Lung (tissue), 11 donors: ENCODE measurements at regions not wholly inside any gene's neighbourhood (a gene's known extent, or its start where the extent isn't known, plus 50 kb on each side); places are given as distances from the start of the nearest gene placed in this dataset.

ENCODE experiments used
- ATAC-seq: fragments of 200-7000 bp; cut with Tn5 transposase; one replicate; pipeline ENCODE4 v1.9.1; 2020; ENCODE audit warnings: moderate number of reproducible peaks; ENCODE audit not compliant: insufficient read depth, low FRiP score
- DNase-seq, 3 donors: peaks; one replicate each; pipeline ENCODE4 v3.0.0-alpha.2; 2013 to 2017
- H3K27ac ChIP-seq, 2 donors: one replicate each; pipeline ENCODE4 v1.5.1; 2013; ENCODE audit warnings: mild to moderate bottlenecking in 2 of 2, moderate library complexity in 2 of 2, control low read depth in 1 of 2, inconsistent platforms in 1 of 2, low read depth in 1 of 2, low read length in 1 of 2
- H3K27me3 ChIP-seq, 3 donors: one replicate each; pipeline ENCODE4 v1.5.1; 2013; ENCODE audit warnings: low read length in 2 of 3; ENCODE audit not compliant: control insufficient read depth in 3 of 3, insufficient read depth in 3 of 3
- H3K36me3 ChIP-seq, 4 donors: one replicate each; pipeline ENCODE4 v1.5.1; 2013; ENCODE audit warnings: low read length in 4 of 4, mild to moderate bottlenecking in 1 of 4, moderate library complexity in 1 of 4; ENCODE audit not compliant: control insufficient read depth in 4 of 4, insufficient read depth in 4 of 4
- H3K4me1 ChIP-seq, 5 donors: one replicate each; pipeline ENCODE4 v1.5.1; 2013; ENCODE audit warnings: low read length in 5 of 5, mild to moderate bottlenecking in 2 of 5, moderate library complexity in 1 of 5; ENCODE audit not compliant: control insufficient read depth in 5 of 5, insufficient read depth in 5 of 5
- H3K4me3 ChIP-seq: one replicate; pipeline ENCODE4 v1.5.1; 2013; ENCODE audit warnings: mild to moderate bottlenecking, control low read depth, moderate library complexity
- H3K9ac ChIP-seq, 2 donors: one replicate each; pipeline ENCODE4 v1.5.1; 2013; ENCODE audit warnings: low read length in 2 of 2, control low read depth in 1 of 2; ENCODE audit not compliant: insufficient read depth in 1 of 2
- H3K9me3 ChIP-seq, 4 donors: one replicate each; pipeline ENCODE4 v1.5.1; 2013; ENCODE audit warnings: low read length in 3 of 4, mild to moderate bottlenecking in 1 of 4, moderate library complexity in 1 of 4; ENCODE audit not compliant: control insufficient read depth in 4 of 4, insufficient read depth in 3 of 4
- WGBS, 2 donors: extraction: QIAGEN DNeasy Blood & Tissue Kit; methylation state at CpG; one replicate each; pipeline ENCODE4 v1.1.7; 2013; 5-methylcytosine and 5-hydroxymethylcytosine counted together
- TF ChIP-seq, protein P1 (sequence below): IDR thresholded peaks from 2 replicates; pipeline ENCODE4 v1.5.1; 2012; ENCODE audit warnings: mild to moderate bottlenecking; ENCODE audit errors: control extremely low read depth, extremely low read depth
- donor health status: control.
- donor health status: control.
- donor health status: Bipolar disorder and iron deficiency.
- donor health status: healthy.
- donor health status: DM: yes; HTN: yes; CAD: no.

DNA sequence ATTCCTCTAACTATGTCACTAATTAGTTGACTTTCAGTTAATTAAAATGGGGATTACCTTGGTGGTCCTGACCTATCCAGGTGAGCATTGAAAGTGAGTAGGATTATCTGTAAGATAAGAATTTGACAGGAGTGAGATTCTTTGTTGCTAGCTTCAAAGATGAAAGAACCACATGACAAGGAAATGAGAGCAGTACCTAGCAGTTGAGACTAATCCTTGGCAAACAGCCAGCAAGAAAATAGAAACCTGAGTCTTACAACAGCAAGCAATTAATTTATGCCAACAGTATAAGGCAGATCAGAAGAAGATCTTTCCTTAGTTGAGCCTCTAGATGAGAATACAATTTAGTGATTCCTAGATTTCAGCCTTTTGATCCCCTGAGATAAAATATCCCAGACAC lies 1058.4 kb downstream of the LRFN5 start:
- no peaks in the 10 kb centered on the region for H3K9me3 ChIP-seq
- TF ChIP-seq, protein P1, sequence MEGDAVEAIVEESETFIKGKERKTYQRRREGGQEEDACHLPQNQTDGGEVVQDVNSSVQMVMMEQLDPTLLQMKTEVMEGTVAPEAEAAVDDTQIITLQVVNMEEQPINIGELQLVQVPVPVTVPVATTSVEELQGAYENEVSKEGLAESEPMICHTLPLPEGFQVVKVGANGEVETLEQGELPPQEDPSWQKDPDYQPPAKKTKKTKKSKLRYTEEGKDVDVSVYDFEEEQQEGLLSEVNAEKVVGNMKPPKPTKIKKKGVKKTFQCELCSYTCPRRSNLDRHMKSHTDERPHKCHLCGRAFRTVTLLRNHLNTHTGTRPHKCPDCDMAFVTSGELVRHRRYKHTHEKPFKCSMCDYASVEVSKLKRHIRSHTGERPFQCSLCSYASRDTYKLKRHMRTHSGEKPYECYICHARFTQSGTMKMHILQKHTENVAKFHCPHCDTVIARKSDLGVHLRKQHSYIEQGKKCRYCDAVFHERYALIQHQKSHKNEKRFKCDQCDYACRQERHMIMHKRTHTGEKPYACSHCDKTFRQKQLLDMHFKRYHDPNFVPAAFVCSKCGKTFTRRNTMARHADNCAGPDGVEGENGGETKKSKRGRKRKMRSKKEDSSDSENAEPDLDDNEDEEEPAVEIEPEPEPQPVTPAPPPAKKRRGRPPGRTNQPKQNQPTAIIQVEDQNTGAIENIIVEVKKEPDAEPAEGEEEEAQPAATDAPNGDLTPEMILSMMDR: no peak
- H3K27ac ChIP-seq: no peak overlapping the region
- H3K36me3 ChIP-seq: no peaks in the 10 kb centered on the region
- H3K4me3 ChIP-seq: no peak overlapping the region
- ATAC-seq (no peak), DNase-seq (peak in 1 of 3 donors; percentile 2)
- H3K4me1 ChIP-seq: no peaks in the 10 kb centered on the region
- H3K27me3 ChIP-seq: no peaks in the 10 kb centered on the region
- H3K9ac ChIP-seq: no peak overlapping the region

DNA sequence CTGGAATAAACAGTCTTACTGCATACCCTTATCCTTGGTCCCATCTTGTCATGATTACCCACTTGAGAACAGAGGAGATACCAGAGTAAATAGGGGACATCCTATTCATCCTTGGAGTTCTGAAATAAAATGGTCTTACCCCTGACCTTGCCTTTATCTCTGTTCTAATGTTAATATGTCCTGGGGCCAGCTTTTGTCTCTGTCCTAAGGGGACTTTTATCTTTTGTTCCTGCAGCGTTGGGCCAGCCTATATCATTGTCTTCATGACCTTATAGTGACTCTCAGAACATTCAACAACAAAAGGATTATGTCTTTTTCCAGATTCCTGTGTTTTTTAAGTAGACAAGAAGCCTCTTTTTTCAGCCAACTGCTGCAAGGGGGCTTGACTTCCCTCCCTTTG lies 1057.5 kb downstream of the LRFN5 start:
- Histone ChIP-seq H3K36me3 (no peaks in the 10 kb centered on the region), H3K27ac (no peak overlapping the region), H3K27me3 (no peaks in the 10 kb centered on the region), H3K9me3 (no peaks in the 10 kb centered on the region), H3K4me1 (no peaks in the 10 kb centered on the region), H3K9ac (no peak overlapping the region), H3K4me3 (no peak overlapping the region)
- WGBS, 2 donors: 39 to 77% methylated on average over 1 of the region's 1 CpG
- DNase-seq: no peak
- TF ChIP-seq, protein P1: no peak
- ATAC-seq: no peak

DNA sequence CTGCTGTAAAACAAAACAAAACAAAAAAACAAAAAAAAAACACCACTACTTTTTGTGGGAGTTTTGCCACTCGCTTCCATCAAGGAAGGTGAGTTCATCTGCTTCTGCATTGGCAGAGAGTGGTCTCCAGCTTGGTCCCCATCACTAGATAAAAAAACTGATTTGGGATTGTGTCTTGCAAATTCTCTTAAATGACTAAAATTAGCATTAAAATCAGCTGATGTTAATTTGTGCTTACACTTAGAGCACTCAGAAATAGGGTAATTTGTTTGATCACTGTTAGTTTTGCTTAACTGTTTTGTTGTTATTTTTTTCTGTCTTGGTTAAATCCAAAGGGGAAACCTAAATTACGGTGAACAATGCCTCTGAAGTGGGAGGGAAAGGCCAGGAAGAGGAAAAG lies 1048.0 kb downstream of the LRFN5 start:
- no peaks in the 10 kb centered on the region for H3K4me1 ChIP-seq
- H3K9ac ChIP-seq: no peak overlapping the region
- TF ChIP-seq, protein P1: no peak
- 73 to 82% methylated on average over 2 of the region's 2 CpGs for WGBS, 2 donors
- no peaks in the 10 kb centered on the region for H3K27me3 ChIP-seq
- DNase-seq (no peak), ATAC-seq (no peak)
- no peaks in the 10 kb centered on the region for H3K36me3 ChIP-seq
- no peak overlapping the region for H3K27ac ChIP-seq
- H3K9me3 ChIP-seq: no peaks in the 10 kb centered on the region
- H3K4me3 ChIP-seq: no peak overlapping the region

DNA sequence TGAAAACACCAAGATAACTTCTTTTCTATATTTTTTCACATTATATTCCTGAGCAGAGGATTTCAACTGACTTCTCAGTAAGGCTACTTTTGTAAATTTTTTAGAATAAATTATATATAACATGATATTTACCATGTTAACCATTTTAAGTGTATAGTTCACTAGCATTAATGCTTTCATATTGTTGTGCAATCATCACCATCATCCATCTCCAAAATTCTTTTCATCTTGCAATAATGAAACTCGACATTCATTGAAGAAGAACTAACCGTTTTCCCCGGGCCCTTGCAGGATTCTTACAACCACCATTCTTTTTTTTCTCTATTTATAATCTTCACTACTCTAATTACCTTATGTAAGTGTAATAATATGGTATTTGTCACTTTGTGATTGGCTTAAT lies 1036.1 kb downstream of the LRFN5 start:
- ATAC-seq (no peak), DNase-seq (no peak)
- Histone ChIP-seq H3K27me3 (no peaks in the 10 kb centered on the region), H3K36me3 (no peaks in the 10 kb centered on the region), H3K4me3 (no peak overlapping the region), H3K9me3 (no peaks in the 10 kb centered on the region), H3K27ac (no peak overlapping the region), H3K4me1 (no peaks in the 10 kb centered on the region), H3K9ac (no peak overlapping the region)
- TF ChIP-seq, protein P1: no peak
- 86 to 94% methylated on average over 3 of the region's 3 CpGs for WGBS, 2 donors
